Fibroblast of mammary gland (primary cell): ENCODE measurements at regions not wholly inside any gene's neighbourhood (a gene's known extent, or its start where the extent isn't known, plus 50 kb on each side); places are given as distances from the start of the nearest gene placed in this dataset.

Source experiments
- DNase-seq: peaks from one replicate; pipeline ENCODE4 v3.0.0-alpha.2; 2010; ENCODE audit warnings: low read depth
- H3K4me3 ChIP-seq: 2 replicates; pipeline ENCODE4 v1.5.1; 2011; ENCODE audit warnings: low read depth, mild to moderate bottlenecking, low read length, moderate library complexity; ENCODE audit not compliant: control insufficient read depth
- CTCF ChIP-seq: conservative IDR thresholded peaks from 2 replicates; pipeline ENCODE4 v1.5.1; 2011; ENCODE audit warnings: low read depth, low read length, inconsistent platforms; ENCODE audit not compliant: control insufficient read depth, insufficient read depth

- DNase-seq: no peak
- TF ChIP-seq CTCF: no peak
- H3K4me3 ChIP-seq: no peak overlapping the region
These were observed 138.4 kb upstream of the SPACA1 start for GRCh38 chr6:87908978-87909811.

GRCh38 chr6:87907521-87907920 lies 140.1 kb upstream of the SPACA1 start:
- no peak for TF ChIP-seq CTCF
- peak; percentile 78 for DNase-seq

GRCh38 chr6:87905101-87905641 lies 142.5 kb upstream of the SPACA1 start:
- no peak for DNase-seq
- no peak for TF ChIP-seq CTCF
- H3K4me3 ChIP-seq: no peak overlapping the region

More at GRCh38 chr6:87907521-87907920, 140.1 kb upstream of the SPACA1 start:
- H3K4me3 ChIP-seq: no peak overlapping the region

- no peak overlapping the region for H3K4me3 ChIP-seq
- TF ChIP-seq CTCF: no peak
- DNase-seq: no peak
These were observed 143.6 kb upstream of the SPACA1 start for GRCh38 chr6:87904011-87904410.

- no peak for DNase-seq
- no peak for TF ChIP-seq CTCF
- H3K4me3 ChIP-seq: no peak overlapping the region
These were observed 144.3 kb upstream of the SPACA1 start for GRCh38 chr6:87903323-87903722.

GRCh38 chr6:87902383-87902782 lies 145.3 kb upstream of the SPACA1 start:
- DNase-seq: no peak
- H3K4me3 ChIP-seq: no peak overlapping the region
- TF ChIP-seq CTCF: no peak
